ENCODE measurements at regions not wholly inside any gene's neighbourhood (a gene's known extent, or its start where the extent isn't known, plus 50 kb on each side); places are given as distances from the start of the nearest gene placed in this dataset.

DNA sequence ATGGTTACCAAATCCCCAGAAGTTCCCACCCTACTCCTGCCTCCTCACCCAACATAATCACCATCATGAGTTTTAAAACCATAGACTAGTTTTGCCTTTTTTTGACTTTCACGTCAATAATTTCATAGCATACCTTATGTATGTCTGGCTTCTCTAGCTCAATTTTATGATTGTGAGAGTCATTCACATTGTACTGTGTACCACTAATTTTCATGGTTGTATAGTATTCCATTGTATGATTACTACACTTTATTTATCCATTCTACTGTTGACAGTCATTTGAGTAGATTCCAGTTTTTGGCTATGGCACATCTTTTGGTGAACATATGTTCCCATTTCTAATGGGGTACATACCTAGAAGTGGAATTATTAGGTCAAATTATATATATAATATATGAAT lies 195.3 kb upstream of the TCF21 start:
- DNase-seq (ENCODE audit: low read depth, low spot score), result no peak

DNA sequence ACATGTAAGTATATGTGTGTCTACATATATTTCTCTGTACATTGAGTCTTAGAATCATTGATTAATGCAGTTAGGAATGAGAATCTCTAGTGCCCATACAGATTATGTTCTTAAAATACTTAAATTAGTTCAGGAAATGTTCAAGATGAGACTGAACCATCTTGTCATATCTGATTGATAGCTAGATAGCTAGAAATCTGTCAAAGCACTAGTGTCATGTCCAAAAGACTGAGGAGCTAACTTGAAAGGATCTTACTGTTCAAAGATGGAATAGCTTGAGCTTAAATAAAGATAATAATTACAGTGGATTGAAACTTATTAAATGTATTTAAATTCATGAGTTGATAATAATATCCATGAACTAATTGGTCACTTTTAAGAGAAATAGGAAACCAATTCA lies 191.7 kb upstream of the TCF21 start:
- DNase-seq (ENCODE audit: low read depth, low spot score), result no peak

DNA sequence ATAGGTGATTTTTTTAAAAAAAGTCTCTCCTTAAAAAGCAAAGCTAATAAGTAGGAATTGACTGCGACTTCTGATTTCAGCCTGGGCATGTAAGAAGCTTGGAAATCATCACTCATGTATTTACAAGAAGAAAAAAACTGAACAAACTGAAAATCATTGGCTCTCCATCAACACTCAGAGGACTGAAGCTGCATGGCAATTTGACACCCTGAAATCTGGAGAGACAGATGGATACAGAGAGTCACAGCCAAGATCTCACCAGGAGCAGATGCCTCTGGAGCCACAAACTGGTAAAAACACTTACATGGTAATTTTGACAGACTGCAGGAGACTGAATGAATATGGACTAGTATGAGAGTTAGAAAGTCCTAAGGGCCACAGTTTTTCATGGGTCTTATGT lies 191.2 kb upstream of the TCF21 start:
- peak; percentile 57 for DNase-seq (ENCODE audit: low read depth, low spot score)

DNA sequence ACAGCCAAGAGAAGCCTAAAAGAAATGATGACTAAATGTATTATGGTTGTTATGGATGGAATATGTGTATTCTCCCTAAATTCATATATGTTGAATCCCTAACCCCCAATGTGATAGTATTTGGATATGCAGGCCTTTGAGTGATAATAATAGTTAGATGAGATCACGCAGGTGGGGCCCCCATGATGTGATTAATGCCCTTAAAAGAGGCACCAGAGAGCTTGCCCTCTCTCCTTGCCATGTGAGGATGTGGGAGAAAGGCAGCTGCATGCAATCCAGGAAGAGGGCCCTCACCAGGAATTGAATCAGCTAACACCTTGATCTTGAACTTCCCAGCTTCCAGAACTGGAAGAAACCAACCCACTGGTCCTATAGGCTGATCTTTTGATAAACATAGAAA lies 190.6 kb upstream of the TCF21 start:
- no peak for DNase-seq (ENCODE audit: low read depth, low spot score)

DNA sequence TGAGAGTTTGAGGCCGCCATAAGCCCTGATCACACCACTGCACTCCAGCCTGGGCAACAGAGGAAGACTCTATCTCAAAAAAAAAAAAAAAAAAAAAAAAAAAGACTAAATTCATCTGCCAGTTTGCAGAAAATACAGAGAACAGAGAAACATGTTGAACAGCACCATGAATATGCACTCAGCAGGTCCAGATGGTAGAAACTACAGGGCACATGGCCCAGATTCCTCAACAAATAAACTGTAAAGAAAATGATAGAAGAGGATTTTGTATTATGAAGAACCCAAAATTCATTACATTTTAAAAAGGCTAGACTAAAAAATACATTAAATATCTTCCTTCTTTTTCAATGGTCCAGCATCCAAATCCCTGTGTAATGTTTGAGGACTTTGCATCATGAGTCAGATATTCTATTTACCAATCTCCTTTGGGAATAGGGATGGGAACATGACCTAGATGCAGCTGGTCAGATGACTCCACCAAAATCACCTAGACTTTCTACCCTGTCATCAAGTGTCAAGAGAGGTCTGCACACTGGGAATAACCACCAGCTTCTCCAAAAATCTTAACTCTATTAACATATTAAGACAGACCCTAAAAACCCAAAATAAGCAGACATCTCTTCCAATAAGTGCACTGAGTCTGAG lies 189.1 kb upstream of the TCF21 start:
- DNase-seq (ENCODE audit: low read depth, low spot score), result no peak

DNA sequence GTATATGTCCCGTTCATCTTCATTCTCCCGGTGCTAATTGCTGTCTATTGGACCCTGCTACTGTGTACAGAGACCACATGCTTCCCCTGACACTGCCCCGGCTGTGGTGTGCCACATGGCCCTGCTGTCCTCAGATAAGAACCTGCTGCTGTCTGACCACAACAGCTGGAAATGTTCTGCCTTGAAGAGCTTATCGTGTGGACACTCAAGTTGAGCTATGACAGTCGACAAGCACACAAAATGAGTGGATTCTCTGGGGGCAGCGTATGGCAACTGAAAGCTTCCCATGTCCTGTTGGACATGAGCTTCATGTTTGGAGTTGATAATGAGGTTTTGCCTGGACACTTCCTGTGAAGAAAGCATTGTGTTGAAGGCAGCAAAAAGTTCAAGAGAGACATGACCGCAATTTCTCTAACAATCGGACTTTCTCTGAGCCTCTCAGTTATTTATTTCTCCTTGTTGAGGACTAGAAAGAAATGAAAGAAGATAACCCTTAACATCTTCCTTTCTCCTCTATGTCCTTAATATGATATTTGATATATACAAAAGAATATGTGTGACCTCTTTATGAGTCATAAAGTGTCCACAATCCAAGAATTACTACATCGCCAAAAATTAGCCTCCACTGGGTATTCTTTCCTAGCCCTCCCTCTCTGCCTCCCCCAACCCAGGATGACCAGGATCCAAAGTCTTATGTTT lies 187.1 kb upstream of the TCF21 start:
- no peak for DNase-seq (ENCODE audit: low read depth, low spot score)

DNA sequence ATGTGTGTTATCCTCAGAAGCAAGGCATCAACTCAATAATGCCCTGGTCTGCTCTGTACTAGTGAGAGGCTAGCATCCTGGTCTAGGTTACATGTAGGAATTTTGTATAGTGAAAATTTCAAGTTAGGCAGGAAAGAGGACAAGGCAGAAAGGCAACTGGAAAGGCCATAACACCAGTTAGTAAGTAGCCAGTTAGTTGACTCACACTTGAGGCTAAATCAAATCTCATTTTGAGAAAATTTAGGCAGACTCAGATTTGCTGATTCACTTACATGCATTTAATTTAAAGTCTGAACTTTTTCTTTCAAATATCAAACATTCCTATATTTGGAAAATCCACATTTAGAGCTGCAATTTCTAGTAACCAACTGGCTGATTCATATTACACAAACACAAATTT lies 184.5 kb upstream of the TCF21 start:
- DNase-seq (ENCODE audit: low read depth, low spot score), result no peak

DNA sequence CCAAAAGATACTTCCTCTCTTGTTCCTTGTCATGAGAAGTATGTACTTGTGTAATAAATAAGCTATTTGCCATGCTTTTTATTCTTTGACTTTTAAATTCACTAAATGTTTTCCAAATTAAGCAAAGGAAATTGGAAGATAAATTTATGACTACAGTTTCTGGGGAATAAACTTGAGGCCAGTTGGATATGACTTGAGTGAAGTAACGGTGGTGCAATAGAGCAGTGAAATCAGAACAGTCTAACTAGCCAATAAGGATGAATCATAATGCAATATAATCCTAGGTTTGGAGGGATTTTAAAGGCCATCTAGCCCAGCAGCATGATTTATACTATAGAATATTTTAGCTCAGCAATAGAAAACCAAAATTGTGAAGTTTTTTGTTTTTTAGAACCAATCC lies 183.8 kb upstream of the TCF21 start:
- no peak for DNase-seq (ENCODE audit: low read depth, low spot score)

DNA sequence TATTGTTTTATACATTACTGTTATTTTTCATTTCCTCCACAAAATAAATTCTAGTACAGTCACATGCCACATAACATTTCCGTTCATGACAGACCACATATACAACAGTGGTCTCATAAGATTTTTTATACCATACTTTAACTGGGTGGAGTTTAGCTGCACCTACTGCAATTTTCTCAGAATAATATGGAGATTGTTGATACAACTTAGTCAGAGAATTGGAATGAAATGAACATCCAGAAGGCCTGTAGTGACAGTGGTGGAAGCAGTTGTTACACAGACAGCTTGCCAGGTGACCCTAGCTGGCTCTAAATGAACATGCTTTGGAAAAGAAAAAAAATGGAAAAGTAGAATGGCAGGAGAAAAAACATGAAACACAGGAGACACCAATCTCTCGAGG lies 183.2 kb upstream of the TCF21 start:
- DNase-seq (ENCODE audit: low read depth, low spot score), result no peak

DNA sequence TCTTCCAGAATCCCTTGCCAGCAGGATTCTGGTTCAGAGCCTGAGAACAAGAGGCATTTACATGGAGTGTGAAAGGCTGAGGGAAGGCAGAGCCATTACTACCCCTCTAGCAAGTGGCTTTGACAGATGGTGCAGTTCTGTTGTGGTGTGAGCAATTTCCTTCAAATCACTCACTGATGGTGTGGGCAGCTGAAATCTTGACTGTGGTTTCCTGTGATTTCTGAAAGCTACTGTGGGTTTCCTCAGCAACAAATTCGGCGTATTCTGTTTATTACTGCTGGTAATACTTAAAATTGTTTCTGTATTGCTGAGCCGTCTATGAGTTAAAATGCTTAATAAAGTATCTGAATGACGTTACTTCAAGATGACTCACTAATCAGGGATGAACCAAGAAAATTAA lies 181.5 kb upstream of the TCF21 start:
- no peak for DNase-seq (ENCODE audit: low read depth, low spot score)

DNA sequence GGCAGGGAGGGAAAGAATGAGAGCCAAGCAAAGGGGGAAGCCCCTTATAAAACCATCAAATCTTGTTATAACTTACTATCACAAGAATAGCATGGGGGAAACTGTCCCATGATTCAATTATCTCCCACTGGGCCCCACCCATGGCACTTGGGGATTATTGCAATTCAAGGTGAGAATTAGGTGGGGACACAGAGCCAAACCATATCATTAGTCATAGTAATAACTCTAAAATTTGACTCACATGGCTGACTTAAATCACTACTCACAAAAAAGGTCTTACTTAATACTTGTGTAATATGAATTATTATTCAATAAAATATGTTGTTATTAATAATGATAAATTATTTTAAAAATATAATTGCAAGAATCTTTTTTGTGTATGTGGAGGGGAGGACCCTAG lies 178.1 kb upstream of the TCF21 start:
- DNase-seq (ENCODE audit: low read depth, low spot score), result no peak

DNA sequence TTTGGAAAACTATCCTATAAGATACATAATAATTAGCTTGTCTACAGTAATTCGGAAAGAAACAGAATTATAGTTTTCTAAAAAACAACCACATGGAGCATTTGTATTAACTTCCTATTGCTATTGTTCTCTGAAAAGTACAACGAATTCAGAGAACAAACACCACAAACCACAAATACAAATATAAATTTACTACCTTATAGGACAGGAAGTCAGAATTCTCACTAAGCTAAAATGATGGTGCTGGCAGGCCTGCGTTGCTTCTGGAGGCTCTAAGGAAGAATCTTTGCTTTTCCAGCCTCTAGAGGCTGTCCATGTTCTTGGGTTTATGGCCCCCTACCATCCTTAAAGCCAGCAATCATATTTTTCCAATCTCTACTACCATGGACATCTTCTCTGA lies 173.6 kb upstream of the TCF21 start:
- DNase-seq (ENCODE audit: low read depth, low spot score), result no peak

DNA sequence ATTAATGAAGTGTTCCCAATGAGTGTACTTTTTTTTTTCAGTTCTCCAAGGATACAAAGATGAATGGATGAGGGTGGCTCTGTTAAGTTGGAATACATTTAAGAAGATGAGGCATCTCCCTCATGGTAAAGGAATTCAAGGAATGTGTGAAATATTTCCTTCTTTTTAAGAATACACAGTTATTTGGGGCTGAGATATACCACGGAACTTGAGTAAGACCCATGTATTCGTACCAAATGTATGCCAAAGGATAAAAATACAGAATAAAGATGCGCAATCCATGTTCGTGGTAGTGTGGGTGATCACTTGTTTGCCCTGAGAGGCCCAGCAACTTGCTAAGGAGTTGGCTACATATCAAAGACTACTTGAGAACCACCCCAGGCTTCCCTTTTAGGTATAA lies 164.2 kb upstream of the TCF21 start:
- no peak for DNase-seq (ENCODE audit: low read depth, low spot score)

DNA sequence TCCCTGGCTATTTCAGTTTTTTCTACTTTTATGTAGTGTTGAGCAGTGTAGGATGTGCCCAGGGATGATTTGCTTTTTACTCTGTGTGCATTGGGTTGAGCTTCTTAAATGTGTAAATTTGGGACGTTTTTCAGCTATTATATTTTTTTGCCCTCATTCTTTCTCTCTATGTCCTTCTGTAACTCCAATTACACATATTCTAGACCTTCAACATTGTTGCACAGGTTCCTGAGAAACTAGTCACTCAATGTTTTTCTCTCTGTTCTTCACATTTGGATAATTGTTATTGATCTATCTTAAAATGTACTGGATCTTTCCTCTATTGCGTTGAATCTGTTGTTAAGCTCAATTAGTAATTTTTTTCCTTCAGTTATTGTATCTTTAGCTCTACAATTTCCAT lies 162.7 kb upstream of the TCF21 start:
- DNase-seq (ENCODE audit: low read depth, low spot score), result no peak

DNA sequence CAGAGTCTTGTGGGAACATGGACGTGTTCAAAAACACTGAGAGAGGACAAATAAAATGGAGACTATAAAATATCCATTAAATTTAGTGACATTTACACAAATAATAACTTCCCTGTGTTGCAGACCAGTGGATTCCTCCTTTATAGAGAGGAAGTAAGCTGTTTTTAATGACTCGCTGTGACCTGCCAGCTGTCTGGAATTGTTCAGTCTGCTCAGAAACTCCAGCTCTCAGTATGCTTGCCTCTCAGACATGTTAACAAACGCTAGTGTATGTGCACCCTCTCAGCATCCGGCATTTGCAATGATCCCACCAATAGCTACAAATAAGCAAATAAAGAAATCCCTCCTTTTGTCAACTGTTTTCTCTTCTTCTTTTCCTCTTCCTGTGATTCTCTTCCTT lies 158.0 kb upstream of the TCF21 start:
- DNase-seq (ENCODE audit: low read depth, low spot score), result no peak

DNA sequence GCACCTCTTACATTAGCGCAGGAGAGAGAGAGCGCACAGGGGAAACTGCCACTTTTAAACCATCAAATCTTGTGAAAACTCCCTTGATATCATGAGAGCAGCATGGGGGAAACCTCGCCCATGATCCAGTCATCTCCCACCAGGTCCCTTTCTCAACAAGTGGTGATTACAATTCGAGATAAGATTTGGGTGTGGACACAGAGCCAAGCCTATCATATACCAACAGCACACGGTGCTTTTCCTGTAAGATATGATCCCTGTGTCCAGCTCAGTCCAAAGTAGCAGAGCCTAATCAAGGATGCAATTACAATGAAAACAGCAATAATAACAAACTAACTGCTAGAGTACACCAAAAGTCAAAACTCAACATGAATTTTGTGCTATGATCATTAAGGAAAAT lies 148.7 kb upstream of the TCF21 start:
- DNase-seq (ENCODE audit: low read depth, low spot score), result no peak

DNA sequence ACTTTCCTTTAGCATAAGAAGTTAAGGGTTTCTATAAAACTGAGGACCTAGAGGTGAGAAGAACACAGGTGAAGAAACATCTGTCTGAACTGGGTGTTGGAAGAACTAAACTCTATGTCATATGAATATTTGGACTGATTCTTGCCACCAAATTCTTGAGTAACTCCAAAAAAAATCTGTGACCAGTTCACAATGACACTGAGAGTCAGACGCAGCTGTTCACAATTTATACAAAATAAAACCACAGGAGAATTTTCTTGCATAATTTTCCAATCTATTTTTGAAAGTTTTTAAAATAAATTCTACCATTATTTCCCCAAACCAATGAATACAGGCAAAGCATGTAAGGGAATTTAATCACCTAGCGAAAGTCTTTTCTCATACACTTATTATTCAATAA lies 148.1 kb upstream of the TCF21 start:
- no peak for DNase-seq (ENCODE audit: low read depth, low spot score)

DNA sequence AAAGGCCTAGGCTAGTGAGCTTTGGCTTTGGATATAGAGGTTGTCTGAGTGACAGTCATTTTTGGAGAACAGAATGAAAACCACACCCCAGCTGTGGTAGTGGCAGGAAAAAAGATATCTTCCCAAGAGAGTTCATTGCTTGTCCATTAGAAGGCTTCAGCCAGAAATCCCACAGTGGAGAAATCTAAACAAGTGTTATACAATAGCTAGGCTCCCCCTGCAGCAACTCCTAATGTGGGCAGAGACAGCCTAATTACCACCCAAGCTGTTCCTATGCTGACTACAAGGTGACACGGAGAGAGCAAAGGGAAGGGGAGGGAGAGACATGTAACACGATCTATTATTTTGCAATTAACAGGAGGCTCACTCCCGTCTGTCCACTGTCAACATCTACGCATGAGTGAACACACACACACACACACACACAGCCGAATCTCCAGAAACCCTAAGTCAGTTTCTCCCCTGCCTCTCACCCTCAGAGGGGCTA lies 147.5 kb upstream of the TCF21 start:
- no peak for DNase-seq (ENCODE audit: low read depth, low spot score)

DNA sequence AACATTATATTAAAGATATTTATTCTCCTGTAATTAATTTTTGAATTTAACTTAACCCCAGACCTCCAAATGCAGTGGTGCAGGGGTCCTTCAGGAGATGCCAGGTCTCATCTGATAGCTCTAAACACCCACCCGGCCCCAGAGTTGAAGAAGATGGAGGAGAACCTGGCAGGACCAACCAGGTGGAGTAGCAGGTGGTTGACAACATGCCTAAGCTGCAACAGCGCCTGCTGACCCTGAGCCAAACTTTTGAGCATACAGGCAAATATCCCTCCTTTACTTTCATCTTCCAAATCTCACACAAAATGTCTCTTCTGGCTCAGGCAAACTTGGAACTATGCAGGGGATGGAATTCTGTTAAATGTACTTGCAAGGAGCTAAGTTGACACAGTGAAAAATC lies 145.3 kb upstream of the TCF21 start:
- no peak for DNase-seq (ENCODE audit: low read depth, low spot score)

DNA sequence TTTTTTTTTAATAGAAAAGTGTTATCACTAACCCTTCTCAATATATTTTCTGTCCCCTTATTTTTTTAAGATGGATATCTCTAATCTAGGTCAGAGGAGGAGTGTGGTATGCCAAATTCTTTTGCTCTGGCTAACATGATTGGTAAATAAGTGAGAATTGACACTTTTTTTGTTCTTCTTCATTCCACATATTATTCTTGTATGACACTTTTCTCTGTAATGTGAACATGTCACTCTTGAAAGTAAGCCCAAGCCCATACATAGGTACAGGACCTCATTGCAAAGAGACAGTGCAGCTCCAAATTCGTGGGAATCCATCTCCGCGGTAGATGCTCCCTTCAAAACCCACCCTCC lies 142.5 kb upstream of the TCF21 start:
- DNase-seq (ENCODE audit: low read depth, low spot score), result no peak

DNA sequence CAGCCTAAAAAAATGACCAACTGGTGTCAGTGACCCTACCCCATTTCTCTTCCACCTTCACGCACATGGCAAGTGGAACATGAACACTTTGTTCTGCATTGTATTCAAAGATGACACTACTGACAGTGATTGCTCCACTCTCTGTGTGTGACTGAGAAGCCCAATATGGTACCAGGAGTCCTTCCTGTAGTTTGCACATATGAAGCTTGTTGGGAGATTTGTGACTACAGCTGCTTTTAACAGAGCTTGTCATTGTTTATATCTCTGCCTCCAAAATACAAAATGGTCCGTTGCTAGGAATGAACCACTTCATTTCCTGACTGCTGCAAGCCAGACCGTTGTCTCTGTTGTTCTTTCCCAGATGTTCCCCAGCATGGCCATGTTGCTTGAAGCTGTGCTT lies 140.3 kb upstream of the TCF21 start:
- no peak for DNase-seq (ENCODE audit: low read depth, low spot score)

DNA sequence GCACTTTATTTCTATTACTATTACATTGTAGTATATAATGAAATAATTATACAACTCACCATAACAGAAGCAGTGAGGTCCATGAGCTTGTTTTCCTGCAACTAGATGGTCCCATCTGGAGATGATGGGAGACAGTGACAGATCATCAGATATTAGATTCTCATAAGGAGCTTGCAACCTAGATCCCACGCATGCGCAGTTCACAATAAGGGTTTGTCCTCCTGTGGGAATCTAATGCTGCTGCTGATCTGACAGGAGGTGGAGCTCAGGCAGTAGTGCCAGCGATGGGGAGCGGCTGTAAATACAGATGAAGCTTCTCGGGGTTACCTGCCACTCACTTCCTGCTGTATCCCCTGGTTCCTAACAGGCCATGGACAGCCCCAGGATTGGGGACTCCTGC lies 139.5 kb upstream of the TCF21 start:
- no peak for DNase-seq (ENCODE audit: low read depth, low spot score)

DNA sequence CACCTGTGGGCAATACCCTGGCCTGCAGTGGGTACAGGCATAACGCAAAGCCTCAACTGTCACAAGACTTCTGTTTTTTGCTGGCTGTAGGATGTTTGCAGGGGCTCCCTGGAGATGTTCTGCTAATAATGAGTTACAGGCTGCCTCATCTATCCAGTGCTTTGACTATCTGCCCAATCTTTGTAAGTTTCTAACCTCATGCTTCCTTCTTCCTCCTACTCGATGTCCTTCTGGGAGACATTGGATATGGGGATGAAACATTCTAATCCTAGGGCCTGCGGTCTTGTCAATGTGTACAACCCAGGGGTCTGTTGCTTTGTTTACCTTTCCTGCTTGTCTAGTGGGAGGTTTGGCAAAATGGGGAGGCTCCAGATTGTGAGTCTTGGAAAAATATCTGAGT lies 136.8 kb upstream of the TCF21 start:
- DNase-seq (ENCODE audit: low read depth, low spot score), result peak; percentile 11

DNA sequence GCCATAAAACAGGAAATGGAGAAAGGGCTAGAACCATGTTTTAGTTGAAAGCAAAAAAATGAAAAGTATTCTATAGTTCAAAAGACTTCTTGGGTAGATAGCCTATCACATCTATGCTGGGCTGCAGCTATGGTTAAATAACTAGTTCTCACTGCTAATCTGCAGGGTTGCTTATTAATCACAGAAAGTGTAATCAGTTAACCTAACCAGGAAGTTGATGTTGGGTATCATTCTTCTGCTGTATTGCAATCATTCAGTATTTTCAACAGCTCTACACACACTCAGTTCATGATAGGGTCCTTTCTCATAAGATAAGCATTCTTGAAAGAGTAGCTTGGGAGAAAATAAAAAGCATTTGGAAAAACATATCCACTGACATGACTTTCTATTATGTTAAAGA lies 135.2 kb upstream of the TCF21 start:
- DNase-seq (ENCODE audit: low read depth, low spot score), result no peak

All from brain pericyte (primary cell).